ENCODE measurements at regions not wholly inside any gene's neighbourhood (a gene's known extent, or its start where the extent isn't known, plus 50 kb on each side); places are given as distances from the start of the nearest gene placed in this dataset.
A peak's percentile ranks its signal among the peaks of the same experiment; 100 is the strongest.

DNA sequence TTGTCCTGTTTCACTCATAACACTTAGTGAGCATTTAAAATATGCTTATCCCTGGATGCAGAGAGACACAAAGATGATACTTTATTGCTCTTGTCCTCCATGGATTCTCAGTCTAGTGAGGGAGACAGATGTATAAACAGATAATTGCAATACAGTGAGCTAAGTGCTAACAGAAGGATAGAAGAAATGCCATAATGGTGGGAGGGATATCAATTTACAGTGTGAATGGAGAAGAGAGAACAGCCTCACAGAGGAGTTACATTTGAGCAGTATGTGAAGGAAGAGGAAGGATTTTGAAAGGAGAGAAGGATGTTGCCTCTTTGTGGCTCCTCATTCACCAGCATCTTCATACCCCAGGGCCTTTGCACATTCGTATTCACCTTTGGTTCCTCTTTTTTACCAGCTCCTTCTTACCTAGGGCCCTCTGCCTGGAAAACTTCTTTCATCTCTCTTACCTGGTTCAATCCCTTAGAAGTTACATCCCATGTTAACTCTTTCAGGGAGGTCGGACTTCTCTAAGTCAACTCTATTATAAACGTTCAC is 341.7 kb downstream of the PRL start:
- Histone ChIP-seq H3K9me3 (ENCODE audit: control insufficient read depth, insufficient read depth, low read depth, low read length) (no peaks in the 10 kb centered on the region), H3K4me1 (ENCODE audit: control insufficient read depth, insufficient read depth, low read length) (peaks cover 15% of the 10 kb centered on the region; the same call in 1 of the 2 replicates), H3K27ac (ENCODE audit: low read length) (peak overlapping the region; percentile 4; the same call in 1 of the 2 replicates), H3K4me3 (ENCODE audit: low read depth in 2 of 2, low read length in 2 of 2) (no peak overlapping the region), H3K27me3 (ENCODE audit: control insufficient read depth, insufficient read depth, low read length) (no peaks in the 10 kb centered on the region), H3K36me3 (ENCODE audit: control insufficient read depth, insufficient read depth, low read length) (no peaks in the 10 kb centered on the region)
- intact Hi-C loops (cut with micrococcal nuclease; ENCODE audit: unreplicated experiment): no loop called here
- no peak for TF ChIP-seq TCF7L2 (IDR thresholded peaks at IDR 0.05; ENCODE audit: low read depth, low read length)
- no peak for TF ChIP-seq POLR2AphosphoS5 (IDR thresholded peaks at IDR 0.05; ENCODE audit: low read depth, low read length)
- TF ChIP-seq, protein P1, sequence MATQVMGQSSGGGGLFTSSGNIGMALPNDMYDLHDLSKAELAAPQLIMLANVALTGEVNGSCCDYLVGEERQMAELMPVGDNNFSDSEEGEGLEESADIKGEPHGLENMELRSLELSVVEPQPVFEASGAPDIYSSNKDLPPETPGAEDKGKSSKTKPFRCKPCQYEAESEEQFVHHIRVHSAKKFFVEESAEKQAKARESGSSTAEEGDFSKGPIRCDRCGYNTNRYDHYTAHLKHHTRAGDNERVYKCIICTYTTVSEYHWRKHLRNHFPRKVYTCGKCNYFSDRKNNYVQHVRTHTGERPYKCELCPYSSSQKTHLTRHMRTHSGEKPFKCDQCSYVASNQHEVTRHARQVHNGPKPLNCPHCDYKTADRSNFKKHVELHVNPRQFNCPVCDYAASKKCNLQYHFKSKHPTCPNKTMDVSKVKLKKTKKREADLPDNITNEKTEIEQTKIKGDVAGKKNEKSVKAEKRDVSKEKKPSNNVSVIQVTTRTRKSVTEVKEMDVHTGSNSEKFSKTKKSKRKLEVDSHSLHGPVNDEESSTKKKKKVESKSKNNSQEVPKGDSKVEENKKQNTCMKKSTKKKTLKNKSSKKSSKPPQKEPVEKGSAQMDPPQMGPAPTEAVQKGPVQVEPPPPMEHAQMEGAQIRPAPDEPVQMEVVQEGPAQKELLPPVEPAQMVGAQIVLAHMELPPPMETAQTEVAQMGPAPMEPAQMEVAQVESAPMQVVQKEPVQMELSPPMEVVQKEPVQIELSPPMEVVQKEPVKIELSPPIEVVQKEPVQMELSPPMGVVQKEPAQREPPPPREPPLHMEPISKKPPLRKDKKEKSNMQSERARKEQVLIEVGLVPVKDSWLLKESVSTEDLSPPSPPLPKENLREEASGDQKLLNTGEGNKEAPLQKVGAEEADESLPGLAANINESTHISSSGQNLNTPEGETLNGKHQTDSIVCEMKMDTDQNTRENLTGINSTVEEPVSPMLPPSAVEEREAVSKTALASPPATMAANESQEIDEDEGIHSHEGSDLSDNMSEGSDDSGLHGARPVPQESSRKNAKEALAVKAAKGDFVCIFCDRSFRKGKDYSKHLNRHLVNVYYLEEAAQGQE (IDR thresholded peaks at IDR 0.05; ENCODE audit: insufficient read depth in 1 of 2, low read depth in 2 of 2, low read length in 1 of 2): no peak
- TF ChIP-seq SIN3A (IDR thresholded peaks at IDR 0.05; ENCODE audit: borderline replicate concordance, insufficient read depth, low read depth, low read length): no peak
- TF ChIP-seq, protein P2, sequence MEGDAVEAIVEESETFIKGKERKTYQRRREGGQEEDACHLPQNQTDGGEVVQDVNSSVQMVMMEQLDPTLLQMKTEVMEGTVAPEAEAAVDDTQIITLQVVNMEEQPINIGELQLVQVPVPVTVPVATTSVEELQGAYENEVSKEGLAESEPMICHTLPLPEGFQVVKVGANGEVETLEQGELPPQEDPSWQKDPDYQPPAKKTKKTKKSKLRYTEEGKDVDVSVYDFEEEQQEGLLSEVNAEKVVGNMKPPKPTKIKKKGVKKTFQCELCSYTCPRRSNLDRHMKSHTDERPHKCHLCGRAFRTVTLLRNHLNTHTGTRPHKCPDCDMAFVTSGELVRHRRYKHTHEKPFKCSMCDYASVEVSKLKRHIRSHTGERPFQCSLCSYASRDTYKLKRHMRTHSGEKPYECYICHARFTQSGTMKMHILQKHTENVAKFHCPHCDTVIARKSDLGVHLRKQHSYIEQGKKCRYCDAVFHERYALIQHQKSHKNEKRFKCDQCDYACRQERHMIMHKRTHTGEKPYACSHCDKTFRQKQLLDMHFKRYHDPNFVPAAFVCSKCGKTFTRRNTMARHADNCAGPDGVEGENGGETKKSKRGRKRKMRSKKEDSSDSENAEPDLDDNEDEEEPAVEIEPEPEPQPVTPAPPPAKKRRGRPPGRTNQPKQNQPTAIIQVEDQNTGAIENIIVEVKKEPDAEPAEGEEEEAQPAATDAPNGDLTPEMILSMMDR (IDR thresholded peaks at IDR 0.05): no peak
- ATAC-seq: no peak
- BruUV-seq (replicated peaks): no TSS peak
- ChIA-PET POLR2A (no interaction called here), CTCF (no interaction called here)
- in situ Hi-C loops (cut with HindIII; ENCODE audit: low pct_unique_long_range_greater_than_20kb, low sequenced_read_pairs): no loop called here
- no peak for DNase-seq (ENCODE audit: low read depth, low spot score)

DNA sequence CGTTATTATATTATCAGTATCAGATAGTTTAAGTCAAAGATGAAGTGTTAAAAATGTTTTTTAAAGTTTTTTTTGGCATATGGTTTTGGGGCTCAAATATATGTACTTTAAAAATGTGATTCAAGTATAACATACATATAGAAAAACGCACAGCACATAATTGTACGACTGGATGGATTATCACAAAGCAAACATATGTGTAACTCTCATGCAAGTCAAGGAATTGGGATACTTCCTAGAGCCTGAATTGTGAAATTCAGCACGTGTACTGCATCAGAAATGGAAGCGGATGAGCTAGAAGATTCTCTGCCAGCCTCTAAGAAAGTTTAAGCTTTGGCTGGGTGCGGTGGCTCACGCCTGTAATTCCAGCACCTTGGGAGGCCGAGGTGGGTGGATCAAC is 340.9 kb downstream of the PRL start:
- no peak for DNase-seq (ENCODE audit: low read depth, low spot score)
- intact Hi-C loops (cut with micrococcal nuclease; ENCODE audit: unreplicated experiment) (no loop called here), in situ Hi-C loops (cut with HindIII; ENCODE audit: low pct_unique_long_range_greater_than_20kb, low sequenced_read_pairs) (no loop called here)
- ATAC-seq: no peak
- Histone ChIP-seq H3K4me3 (ENCODE audit: low read depth in 2 of 2, low read length in 2 of 2) (no peak overlapping the region), H3K9me3 (ENCODE audit: control insufficient read depth, insufficient read depth, low read depth, low read length) (no peaks in the 10 kb centered on the region), H3K36me3 (ENCODE audit: control insufficient read depth, insufficient read depth, low read length) (no peaks in the 10 kb centered on the region), H3K27ac (ENCODE audit: low read length) (no peak overlapping the region), H3K4me1 (ENCODE audit: control insufficient read depth, insufficient read depth, low read length) (peaks cover 14% of the 10 kb centered on the region; the same call in 1 of the 2 replicates), H3K27me3 (ENCODE audit: control insufficient read depth, insufficient read depth, low read length) (no peaks in the 10 kb centered on the region)
- TF ChIP-seq, protein P2 (IDR thresholded peaks at IDR 0.05): no peak
- no peak for TF ChIP-seq TCF7L2 (IDR thresholded peaks at IDR 0.05; ENCODE audit: low read depth, low read length)
- TF ChIP-seq POLR2AphosphoS5 (IDR thresholded peaks at IDR 0.05; ENCODE audit: low read depth, low read length): no peak
- TF ChIP-seq, protein P1 (IDR thresholded peaks at IDR 0.05; ENCODE audit: insufficient read depth in 1 of 2, low read depth in 2 of 2, low read length in 1 of 2): no peak
- no peak for TF ChIP-seq SIN3A (IDR thresholded peaks at IDR 0.05; ENCODE audit: borderline replicate concordance, insufficient read depth, low read depth, low read length)
- no TSS peak for BruUV-seq (replicated peaks)
- CTCF ChIA-PET: no interaction called here
- POLR2A ChIA-PET: no interaction called here
